Fibroblast of peridontal ligament (primary cell): ENCODE measurements at regions not wholly inside any gene's neighbourhood (a gene's known extent, or its start where the extent isn't known, plus 50 kb on each side); places are given as distances from the start of the nearest gene placed in this dataset.

Source experiments
- DNase-seq: peaks from one replicate; pipeline ENCODE4 v3.0.0-alpha.2; 2010; ENCODE audit errors: extremely low read depth

- DNase-seq: no peak
Measured at GRCh38 chr14:104291123-104292000, 153.0 kb downstream of the KIF26A start.

DNA sequence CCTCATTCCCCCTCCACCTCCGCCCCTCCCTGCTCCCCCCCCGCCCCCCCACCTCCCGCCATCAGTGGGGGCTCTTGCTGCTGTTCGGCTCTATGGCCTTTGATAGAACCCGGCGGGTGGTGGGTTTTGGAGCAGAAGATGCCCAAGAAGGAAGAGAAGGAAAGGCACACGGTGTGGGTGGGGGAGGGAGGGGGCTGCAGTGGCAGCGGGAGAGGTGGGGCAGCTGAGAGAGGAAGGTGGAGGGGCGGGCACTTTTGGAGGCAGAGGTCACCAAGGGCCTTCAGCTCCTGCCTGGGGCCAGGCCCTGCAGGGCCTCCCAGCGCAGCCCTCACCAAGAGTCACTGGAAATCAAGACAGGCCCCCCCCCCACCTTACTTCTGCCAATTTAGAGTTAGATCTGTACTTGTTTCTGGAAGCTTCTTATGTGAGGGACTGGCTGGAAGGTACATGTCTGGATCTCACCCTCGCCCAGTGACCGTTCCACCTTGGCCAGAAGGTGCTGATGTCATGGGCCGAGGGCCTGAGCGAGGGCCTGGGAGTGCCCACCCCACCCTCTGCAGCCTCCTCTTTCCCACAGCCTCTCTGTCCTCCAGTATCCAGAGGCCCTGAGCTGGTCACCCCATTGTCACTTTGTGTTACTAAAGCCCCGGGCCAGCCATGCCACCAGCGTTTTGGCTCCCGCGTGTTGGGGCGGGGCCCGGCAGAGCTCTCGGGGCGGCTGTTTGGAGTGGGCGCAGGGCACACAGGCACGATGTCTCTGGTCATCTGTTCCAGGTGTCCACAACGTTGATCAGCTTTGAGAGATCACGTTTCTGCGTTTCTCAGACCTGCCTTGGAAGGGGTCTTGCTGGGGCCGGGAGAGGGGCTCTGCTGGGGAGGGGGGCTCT lies 153.9 kb downstream of the KIF26A start:
- no peak for DNase-seq

DNA sequence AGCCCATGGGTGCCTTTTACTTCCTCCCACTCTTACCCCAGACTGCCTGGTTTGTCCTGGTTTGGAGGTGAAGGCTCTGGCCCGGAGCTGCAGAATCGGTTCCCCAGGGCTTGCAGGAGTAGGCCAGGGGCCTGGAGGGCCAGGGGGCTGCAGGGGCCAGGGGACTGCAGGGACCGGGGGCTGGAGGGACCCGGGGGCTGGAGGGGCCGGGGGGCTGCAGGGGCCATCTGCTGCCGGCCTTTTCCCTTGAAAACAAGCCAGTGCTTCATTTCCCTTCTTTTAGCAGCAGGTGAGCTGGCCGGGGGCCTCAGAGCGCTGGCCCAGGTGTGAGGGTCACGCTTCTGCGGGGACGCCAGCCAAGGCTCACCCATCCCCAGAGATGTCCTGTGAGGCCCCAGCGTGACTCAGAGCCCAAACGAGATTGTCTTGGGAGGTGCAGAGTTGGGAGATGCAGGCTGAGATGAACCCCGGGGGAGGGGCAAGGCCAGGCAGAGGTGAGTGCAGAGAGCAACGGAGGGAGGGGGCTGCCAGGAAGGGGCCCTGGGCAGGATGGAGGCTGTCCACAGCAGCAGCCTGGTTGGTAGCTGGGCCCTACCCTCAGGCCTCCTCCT lies 154.9 kb downstream of the KIF26A start:
- DNase-seq: no peak

DNA sequence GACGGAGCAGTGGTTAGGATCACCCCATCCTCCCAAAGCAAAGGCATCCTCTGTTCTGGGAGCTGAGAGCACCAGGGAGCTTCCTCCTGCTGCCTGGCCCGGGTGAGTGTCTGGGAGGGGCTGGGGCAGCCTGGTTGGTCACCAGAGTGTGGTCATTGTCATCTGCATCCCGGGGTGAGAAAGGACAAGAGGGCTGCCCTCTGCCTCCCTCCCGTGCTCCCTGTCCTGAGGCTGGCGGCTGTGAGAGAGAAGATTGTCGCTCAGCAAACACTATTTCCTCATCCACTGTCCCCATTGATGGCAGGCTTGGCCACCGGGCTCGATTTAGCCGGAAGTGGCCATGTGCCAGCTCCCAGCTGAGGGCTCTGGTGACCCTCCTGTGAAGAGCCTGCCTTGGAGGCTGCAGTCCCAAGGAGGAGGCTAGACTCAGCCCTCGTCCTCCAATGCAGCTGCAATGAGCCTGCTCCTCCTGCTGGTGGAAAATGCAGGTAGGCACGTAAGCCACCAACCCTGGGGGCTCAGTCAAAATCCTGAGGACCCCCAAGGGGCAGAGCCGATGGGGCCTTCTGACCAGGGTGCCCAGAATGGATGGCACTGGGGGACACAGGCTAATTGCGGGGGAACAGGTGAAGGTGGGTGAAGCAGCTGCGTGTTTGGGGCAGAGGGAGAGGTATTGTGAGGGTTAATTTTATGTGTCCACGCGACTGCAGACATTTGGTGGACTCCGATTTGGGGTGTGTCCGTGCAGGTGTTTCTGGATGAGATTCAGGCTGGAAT lies 155.7 kb downstream of the KIF26A start:
- no peak for DNase-seq

- DNase-seq: no peak
Measured at GRCh38 chr14:104294628-104294982, 156.2 kb downstream of the KIF26A start.

DNA sequence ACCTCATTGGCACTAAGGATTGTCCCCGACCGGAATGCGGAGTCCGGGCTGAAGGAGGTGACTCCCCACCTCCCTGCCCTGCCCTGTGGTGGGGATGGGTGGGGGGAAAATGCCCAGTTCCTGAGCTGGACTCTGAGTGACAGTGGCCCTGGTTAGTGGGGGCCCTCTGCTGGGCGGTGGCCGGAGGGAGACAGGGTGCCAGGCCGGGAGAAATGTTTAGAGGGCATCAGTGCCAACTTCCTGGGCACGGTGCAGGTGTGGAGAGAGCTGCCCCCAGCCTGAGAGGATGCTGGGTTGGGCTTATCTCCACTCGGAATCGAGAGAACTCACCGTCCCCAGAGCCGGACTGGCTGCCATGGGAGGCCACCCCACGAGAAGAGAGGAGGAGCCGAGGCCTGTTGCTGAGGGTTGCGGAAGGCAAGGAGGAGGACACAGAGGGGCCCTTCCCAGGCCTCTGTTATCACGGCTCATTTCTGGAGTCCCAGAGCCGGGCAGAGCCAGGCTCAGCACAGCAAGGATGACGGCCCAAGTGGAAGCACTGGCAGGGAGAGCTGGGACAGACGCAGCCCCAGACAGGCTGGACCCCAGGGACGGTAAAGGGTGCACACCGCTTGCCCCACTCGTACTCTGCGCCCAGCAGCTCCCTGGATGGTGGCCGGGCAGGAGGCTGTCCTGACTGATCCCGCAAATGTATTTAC lies 156.7 kb downstream of the KIF26A start:
- no peak for DNase-seq

GRCh38 chr14:104295681-104296387 lies 157.4 kb downstream of the KIF26A start:
- DNase-seq: no peak

DNA sequence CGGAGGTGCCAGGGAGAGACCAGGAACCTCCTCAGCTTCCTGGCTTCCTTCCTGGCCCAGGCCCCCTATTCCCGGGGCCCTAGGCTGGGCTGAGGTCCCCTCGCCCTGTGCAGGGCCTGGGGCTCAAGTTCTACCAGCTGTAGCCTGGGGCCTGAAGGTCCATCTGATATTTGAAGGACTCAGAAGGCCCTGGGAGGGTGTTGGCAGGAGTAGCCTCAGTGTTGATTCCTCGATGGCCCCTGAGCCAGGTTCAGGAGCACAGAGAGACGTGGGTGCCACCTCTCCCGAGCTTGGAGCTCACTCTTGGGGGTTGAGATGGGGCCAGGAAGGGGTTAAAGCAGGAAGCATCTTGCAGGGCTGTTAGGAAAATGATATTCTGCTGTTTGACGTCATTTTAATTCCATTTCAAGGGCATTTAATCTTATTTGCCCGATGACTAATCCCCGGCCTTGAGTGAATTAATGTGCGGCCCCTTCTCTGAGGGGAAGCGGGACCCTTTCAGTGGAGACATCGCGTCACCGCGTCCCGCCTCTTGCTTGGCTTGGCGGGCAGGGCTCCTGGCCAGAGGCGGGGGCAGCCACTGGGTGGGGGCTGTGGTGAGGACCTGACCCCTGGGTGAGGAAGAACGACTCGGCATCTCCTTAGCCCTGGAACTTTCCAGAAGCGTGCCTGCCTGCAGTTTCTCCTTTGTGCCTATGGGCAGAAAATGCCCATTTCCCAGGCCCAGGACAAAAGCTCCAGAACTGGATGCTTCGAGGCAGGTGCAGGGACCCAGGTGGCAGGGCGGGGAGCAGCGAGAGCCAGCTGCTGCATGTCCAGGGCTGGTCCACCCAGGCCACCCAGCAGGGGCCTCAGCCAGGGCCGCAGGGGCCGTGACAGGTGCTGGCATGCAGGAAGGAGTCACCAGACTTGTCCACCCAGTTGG lies 158.3 kb downstream of the KIF26A start:
- DNase-seq: no peak

DNA sequence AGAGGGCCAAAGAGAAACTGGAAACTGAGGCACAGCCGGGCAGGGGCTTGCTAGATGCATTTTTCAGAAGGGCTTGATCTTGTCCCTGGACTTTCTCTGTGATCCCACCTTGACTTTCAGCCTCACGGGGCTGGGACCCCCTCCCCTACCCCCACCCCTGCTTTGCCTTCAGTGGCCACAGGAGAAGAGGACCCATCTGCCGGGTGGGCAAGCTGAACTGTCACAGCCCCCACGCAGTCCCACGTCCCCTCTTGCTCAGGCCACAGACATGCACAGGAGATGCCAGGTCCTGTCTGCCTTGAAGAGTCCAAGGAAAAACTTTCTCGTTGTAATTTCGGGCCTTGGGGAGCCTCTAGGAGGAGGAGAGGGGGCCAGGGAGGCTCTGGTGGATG lies 158.9 kb downstream of the KIF26A start:
- DNase-seq: no peak

DNA sequence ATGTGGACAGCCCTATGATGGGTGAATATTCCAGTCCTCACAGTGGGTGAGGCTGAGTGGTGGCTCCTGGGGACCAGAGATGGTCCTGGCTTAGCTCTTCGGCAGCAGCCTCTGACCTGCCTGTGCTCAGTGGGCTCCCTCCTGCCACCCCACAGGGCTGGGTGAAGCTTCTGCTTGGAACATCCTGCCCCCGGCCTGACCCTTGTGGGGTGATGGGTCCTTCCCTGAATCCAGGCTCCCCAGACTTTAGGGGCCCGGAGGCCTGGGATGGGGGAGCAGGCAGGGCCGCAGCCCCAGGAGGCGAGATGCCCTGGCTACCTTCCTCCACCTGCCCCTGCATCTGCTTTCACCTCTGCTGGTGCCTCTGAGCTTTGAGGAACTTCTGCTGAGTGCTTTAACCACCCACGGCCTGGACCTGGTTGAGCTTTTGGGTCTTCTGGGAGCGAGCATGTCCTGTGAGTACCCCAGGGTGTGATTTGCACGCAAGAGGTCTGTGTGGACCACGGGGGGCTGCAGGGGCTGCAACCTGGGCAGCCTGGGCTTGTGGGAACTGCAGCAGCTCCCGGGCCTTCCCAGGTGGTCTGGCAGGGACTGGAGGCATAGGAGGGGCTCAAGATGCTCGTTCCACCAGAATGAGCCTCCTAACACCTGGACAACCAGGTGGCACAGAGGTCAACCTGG lies 159.5 kb downstream of the KIF26A start:
- no peak for DNase-seq

GRCh38 chr14:104298458-104298857 lies 160.1 kb downstream of the KIF26A start:
- DNase-seq: no peak

DNA sequence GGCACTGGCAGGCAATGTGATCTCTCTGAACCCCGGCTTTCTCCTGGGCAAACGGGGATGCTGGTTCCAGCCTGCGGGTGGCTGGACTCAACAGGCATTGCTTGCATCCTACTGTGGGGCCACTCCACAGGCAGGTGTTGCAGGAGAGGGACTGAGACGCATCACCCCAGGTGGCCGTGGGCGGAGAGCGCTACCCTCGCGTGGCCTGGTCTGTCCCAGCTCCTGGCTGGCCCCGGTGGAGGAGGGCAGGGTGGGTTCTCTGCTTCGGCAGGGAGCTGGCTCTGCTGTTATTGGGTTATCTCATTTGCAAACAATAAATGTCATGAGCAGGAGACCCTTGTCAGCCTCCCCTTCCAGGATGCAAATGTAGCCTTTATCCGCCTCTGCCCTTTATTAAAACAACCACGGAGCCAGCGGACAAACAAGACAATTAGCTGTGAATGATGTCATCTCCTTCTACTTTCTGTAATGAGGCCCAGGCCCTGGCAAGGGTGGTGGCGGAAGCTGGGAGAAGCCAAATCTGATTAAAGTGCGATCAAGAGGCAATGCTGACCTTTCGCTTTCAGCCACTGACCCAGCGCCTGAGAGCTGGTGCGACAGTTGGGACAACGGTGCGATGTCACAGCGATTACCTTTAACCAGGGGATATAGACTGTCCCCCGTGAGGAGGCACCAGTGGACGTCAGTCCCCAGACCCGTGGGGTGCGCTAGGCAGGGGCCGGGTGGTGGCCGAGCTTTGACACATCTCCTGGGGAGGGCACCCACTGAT lies 161.8 kb downstream of the KIF26A start:
- DNase-seq: no peak

GRCh38 chr14:104301731-104302460 lies 163.5 kb downstream of the KIF26A start:
- DNase-seq: no peak

GRCh38 chr14:104302794-104303405 lies 164.5 kb downstream of the KIF26A start:
- no peak for DNase-seq

DNA sequence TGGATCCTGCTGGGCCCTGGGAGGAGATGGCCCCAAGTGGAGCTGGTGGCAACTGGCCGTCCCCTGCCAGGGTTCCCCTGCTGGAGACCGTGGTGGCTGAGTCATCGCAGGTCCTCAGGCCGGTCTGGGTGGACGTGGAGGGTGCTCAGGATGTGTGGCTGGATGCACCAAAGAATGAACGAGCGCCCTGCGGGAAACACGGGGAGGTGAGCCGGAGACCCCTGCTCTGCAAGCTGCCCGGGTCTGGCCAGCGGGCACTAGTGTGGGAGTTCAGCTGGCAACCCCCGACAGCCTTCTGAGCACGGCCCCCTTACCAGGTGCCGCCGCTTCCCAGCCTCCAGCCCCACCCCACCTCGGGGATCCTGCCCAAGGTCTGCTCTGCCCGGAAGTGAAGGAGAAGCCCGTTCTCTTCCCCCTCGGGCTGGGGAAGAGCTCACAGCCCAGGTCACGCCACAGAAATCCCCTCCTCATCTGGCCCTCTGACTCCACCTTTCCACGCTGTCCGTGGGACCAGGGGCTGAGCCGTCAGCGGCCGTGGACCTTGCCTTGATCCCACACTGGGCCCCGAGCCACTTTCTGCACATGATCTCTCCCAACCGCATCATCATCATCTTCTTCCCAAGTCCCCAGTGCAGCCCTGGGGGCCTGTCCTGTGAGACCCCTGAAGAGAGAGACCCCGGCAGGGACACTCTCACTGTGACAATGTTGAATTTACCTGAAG lies 165.5 kb downstream of the KIF26A start:
- DNase-seq: no peak
